Ascending aorta (tissue), 2 donors: ENCODE measurements at regions not wholly inside any gene's neighbourhood (a gene's known extent, or its start where the extent isn't known, plus 50 kb on each side); places are given as distances from the start of the nearest gene placed in this dataset.

ENCODE experiments used
- DNase-seq, 2 donors: peaks; one replicate each; pipeline ENCODE4 v3.0.0-alpha.2; 2019; ENCODE audit warnings: low spot score in 2 of 2
- H3K27ac ChIP-seq, 2 donors: fragments of 200-600 bp; sonication (generic); one replicate each; pipeline ENCODE4 v1.5.1; 2016 to 2017; ENCODE audit warnings: mild to moderate bottlenecking in 1 of 2
- H3K27me3 ChIP-seq: fragments of 200-600 bp; sonication (generic); one replicate; pipeline ENCODE4 v1.5.1; 2017
- H3K36me3 ChIP-seq, 2 donors: fragments of 200-600 bp; sonication (generic); one replicate each; pipeline ENCODE4 v1.5.1; 2016
- H3K4me1 ChIP-seq, 2 donors: fragments of 200-600 bp; sonication (generic); one replicate each; pipeline ENCODE4 v1.5.1; 2016 to 2017; ENCODE audit warnings: mild to moderate bottlenecking in 1 of 2
- H3K4me3 ChIP-seq, 2 donors: fragments of 200-600 bp; sonication (generic); one replicate each; pipeline ENCODE4 v1.5.1; 2016 to 2017; ENCODE audit warnings: mild to moderate bottlenecking in 1 of 2
- H3K9me3 ChIP-seq, 2 donors: fragments of 200-600 bp; sonication (generic); one replicate each; pipeline ENCODE4 v1.5.1; 2016
- intact Hi-C: fragments of 100-400 bp; cut with DNase I; formaldehyde crosslinking; loops from one replicate; pipeline ENCODE4 v1.15.1; 2023
- TF ChIP-seq, protein P1 (sequence below), 3 experiments: fragments of 200-600 bp in 2 of 3; fragments of 450-650 bp in 1 of 3; sonication (generic) in 2 of 3; IDR thresholded peaks; one replicate each; pipeline ENCODE4 v1.5.1; 2016 to 2019; ENCODE audit warnings: antibody characterized with exemption in 3 of 3, mild to moderate bottlenecking in 1 of 3, moderate library complexity in 1 of 3

DNA sequence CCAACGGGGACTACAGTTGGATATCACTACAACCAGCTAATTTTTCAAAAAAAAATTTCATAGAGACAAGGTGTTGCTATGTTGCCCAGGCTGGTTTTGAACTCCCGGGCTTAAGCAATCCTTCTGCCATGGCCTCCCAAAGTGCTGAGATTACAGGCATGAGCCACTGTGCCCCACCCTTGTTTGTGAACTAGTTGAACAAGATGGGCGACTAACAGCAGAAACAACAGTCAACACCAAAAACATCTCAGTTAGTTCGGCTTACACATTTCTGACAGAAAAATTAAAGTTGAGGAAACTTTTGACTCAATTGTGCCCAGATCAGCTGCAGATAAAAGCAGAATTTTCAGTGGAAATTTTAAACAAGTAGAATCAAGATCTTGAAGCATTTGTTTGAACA is 470.1 kb downstream of the TLE4 start:
- Histone ChIP-seq H3K4me1 (no peaks in the 10 kb centered on the region), H3K36me3 (no peaks in the 10 kb centered on the region), H3K9me3 (no peaks in the 10 kb centered on the region), H3K4me3 (no peak overlapping the region), H3K27me3 (no peaks in the 10 kb centered on the region), H3K27ac (no peak overlapping the region)
- intact Hi-C loops = no loop called here
- DNase-seq = no peak
- TF ChIP-seq, protein P1, sequence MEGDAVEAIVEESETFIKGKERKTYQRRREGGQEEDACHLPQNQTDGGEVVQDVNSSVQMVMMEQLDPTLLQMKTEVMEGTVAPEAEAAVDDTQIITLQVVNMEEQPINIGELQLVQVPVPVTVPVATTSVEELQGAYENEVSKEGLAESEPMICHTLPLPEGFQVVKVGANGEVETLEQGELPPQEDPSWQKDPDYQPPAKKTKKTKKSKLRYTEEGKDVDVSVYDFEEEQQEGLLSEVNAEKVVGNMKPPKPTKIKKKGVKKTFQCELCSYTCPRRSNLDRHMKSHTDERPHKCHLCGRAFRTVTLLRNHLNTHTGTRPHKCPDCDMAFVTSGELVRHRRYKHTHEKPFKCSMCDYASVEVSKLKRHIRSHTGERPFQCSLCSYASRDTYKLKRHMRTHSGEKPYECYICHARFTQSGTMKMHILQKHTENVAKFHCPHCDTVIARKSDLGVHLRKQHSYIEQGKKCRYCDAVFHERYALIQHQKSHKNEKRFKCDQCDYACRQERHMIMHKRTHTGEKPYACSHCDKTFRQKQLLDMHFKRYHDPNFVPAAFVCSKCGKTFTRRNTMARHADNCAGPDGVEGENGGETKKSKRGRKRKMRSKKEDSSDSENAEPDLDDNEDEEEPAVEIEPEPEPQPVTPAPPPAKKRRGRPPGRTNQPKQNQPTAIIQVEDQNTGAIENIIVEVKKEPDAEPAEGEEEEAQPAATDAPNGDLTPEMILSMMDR (IDR thresholded peaks at IDR 0.05) = no peak

DNA sequence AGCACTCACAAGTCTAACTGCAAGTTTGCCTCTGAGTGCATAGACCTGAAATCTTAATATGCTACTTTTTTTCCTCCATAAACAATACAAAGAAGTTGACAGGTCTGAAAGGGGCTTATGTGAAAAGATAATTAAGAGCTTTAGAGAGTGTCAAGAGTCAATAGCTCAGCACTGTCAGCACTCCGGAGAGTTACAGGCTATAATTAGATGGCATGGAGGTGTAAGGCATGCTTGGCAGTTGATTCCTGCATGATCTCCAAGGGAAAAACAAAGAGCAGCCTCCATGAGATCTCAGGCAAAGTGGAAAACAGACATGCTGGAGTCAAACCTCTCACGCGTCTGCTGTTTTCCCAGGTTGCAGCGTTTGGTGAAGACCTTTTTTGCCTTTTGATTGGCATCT is 468.7 kb downstream of the TLE4 start:
- no peaks in the 10 kb centered on the region for H3K27me3 ChIP-seq
- no peaks in the 10 kb centered on the region for H3K9me3 ChIP-seq
- H3K27ac ChIP-seq = no peak overlapping the region
- H3K4me3 ChIP-seq = no peak overlapping the region
- intact Hi-C loops = no loop called here
- TF ChIP-seq, protein P1 (IDR thresholded peaks at IDR 0.05) = no peak
- no peak for DNase-seq
- H3K4me1 ChIP-seq = no peaks in the 10 kb centered on the region
- no peaks in the 10 kb centered on the region for H3K36me3 ChIP-seq

DNA sequence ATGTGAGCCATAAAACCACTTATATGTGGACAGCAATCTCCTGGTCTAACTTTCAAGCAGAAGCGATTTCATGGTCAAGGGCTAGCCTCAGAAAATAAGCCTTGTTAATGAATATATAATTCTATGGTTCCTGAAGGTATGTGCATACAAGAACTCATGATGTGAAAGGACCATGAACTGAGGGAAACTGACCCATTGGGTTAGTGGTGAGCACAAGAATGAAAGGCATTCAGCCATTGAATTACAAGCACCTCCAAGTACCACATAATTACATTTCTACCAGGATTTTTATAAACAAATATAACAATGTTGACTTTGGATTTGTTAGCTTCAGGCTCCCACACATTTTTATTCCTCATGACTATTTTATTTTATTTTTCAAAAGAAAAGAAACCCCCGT is 459.0 kb downstream of the TLE4 start:
- intact Hi-C loops = no loop called here
- no peak for DNase-seq
- H3K27ac ChIP-seq = no peak overlapping the region

DNA sequence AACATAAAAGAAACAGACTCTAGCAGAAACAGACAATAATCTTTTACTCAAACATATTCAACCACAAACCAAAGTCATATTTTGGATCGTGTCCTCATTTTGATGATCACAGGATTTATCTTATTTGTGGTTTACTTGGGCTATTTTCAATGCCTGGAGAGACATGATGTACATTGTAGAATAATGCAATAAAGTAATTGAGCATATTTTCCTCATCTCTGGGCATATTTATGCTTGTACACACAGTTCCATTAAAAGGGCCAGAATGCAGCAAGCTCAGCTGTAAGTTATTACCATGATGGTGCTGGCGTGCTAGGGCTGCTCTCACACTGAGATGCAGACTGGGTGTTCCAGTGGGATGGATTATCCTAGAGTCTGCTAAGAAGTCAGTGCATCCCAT is 456.7 kb downstream of the TLE4 start:
- intact Hi-C loops = no loop called here
- TF ChIP-seq, protein P1 (IDR thresholded peaks at IDR 0.05) = no peak
- Histone ChIP-seq H3K9me3 (no peaks in the 10 kb centered on the region), H3K27me3 (no peaks in the 10 kb centered on the region), H3K36me3 (no peaks in the 10 kb centered on the region), H3K27ac (no peak overlapping the region), H3K4me1 (no peaks in the 10 kb centered on the region), H3K4me3 (no peak overlapping the region)
- no peak for DNase-seq

More for the DNA sequence above, 459.0 kb downstream of the TLE4 start:
- Histone ChIP-seq H3K4me1 (no peaks in the 10 kb centered on the region), H3K36me3 (no peaks in the 10 kb centered on the region), H3K4me3 (no peak overlapping the region), H3K27me3 (no peaks in the 10 kb centered on the region), H3K9me3 (no peaks in the 10 kb centered on the region)
- TF ChIP-seq, protein P1 (IDR thresholded peaks at IDR 0.05) = no peak

DNA sequence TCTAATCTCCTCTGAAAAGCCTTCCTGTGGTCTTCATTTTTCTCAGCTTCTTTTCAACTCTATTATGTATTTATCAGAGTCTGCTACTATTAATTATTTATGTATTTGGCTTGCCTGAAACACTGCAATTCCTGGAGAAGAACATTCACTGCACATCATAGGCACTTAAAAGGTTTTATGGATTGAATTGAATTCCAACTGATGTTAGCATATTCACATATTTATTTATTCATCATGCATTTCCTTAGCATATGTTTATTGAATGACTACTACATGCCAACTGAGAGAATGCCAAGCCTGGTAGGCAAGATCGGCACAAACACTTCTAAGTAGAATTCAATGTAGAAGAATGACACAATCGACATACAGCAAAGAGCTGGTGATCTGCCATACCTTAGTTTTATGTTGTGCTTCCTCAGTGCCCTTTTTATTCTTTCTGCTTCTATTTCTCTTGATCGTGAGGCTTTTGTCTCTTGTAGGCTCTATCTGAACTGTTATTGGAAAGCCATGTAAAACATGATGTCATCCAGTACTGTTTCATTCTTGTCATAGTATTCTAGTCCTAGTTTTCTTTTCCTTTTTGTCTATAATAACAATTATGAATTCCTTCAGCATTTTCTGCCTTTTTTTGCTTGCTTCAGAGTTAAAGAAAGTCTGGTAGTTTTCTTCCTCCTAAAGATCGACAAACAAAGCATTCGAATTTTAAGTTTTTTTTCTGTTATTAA is 454.2 kb downstream of the TLE4 start:
- DNase-seq = no peak
- H3K27ac ChIP-seq = no peak overlapping the region
- H3K36me3 ChIP-seq = no peaks in the 10 kb centered on the region
- H3K4me3 ChIP-seq = no peak overlapping the region
- TF ChIP-seq, protein P1 (IDR thresholded peaks at IDR 0.05) = no peak
- H3K4me1 ChIP-seq = no peaks in the 10 kb centered on the region
- intact Hi-C loops = no loop called here
- no peaks in the 10 kb centered on the region for H3K9me3 ChIP-seq
- H3K27me3 ChIP-seq = no peaks in the 10 kb centered on the region

DNA sequence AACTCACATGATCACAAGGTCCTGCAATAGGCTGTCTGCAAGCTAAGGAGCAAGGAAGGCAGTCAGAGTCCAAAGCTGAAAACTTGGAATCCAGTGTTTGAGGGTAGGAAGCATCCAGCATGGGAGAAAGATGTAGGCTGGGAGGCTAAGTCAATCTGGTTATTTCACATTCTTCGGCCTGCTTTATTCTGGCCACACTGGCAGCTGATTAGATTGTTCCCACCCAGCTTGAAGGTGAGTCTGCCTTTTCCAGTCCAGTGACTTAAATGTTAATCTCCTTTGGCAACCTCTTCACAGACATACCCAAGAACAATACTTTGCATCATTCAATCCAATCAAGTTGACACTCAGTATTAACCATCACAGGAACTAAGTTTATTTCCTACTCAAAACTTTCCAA is 453.4 kb downstream of the TLE4 start:
- no peaks in the 10 kb centered on the region for H3K9me3 ChIP-seq
- intact Hi-C loops = no loop called here
- TF ChIP-seq, protein P1 (IDR thresholded peaks at IDR 0.05) = no peak

More for the DNA sequence above, 453.4 kb downstream of the TLE4 start:
- Histone ChIP-seq H3K36me3 (no peaks in the 10 kb centered on the region), H3K27ac (no peak overlapping the region), H3K4me3 (no peak overlapping the region), H3K27me3 (no peaks in the 10 kb centered on the region), H3K4me1 (no peaks in the 10 kb centered on the region)
- DNase-seq = no peak
